ENCODE measurements at regions not wholly inside any gene's neighbourhood (a gene's known extent, or its start where the extent isn't known, plus 50 kb on each side); places are given as distances from the start of the nearest gene placed in this dataset.
"Not testable (repeated sequence)": the region's sequence is repeated elsewhere in the genome, so short reads cannot be mapped to it uniquely, and the experiment has no call there.

DNA sequence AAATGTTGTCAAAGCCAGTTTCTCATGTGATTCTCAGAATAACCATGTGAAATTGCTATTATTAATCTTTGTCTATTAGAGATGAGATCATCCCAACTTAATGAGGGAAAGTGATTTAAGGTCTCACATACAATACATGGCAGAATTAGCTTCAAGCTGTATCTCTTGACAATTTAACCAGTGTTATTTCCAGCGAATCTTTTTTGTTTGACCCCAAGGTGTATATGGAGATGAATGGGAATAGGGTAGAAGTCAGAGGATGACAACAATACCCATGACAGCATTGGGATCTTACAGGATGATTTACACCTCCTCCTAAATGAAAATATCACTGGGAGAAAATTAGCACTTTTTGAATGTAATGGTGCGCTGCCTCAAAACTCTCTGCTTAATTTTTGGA lies 290.8 kb upstream of the LUZP2 start:
- in situ Hi-C loops (cut with HindIII; ENCODE audit: low sequenced_read_pairs) = no loop called here
- TF ChIP-seq, protein P1, sequence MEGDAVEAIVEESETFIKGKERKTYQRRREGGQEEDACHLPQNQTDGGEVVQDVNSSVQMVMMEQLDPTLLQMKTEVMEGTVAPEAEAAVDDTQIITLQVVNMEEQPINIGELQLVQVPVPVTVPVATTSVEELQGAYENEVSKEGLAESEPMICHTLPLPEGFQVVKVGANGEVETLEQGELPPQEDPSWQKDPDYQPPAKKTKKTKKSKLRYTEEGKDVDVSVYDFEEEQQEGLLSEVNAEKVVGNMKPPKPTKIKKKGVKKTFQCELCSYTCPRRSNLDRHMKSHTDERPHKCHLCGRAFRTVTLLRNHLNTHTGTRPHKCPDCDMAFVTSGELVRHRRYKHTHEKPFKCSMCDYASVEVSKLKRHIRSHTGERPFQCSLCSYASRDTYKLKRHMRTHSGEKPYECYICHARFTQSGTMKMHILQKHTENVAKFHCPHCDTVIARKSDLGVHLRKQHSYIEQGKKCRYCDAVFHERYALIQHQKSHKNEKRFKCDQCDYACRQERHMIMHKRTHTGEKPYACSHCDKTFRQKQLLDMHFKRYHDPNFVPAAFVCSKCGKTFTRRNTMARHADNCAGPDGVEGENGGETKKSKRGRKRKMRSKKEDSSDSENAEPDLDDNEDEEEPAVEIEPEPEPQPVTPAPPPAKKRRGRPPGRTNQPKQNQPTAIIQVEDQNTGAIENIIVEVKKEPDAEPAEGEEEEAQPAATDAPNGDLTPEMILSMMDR (IDR thresholded peaks at IDR 0.05; ENCODE audit: low read depth, low read length) = no peak
- DNase-seq (ENCODE audit: low read depth, low spot score) = no peak
- no peak overlapping the region for H3K4me3 ChIP-seq (ENCODE audit: low read depth, low read length)

DNA sequence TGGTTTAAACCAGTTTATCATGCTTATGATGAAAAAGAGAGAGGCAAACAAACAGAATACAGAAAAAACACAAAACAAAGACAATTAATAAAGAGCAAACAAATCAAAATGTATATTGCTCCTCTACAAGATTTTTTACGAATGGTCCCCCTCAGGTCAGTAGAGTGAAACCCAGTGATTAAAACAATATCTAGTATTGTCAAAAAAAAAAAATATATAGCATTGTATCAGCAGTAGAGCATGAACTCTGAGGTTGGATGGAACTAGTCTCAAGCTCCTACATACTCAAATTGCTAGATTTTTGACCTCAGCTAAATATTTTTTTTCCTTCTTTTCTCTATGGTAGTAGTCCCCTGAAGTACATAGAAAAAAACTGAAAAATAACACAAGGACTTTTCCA lies 290.3 kb upstream of the LUZP2 start:
- DNase-seq (ENCODE audit: low read depth, low spot score) = no peak
- H3K4me3 ChIP-seq (ENCODE audit: low read depth, low read length) = no peak overlapping the region
- in situ Hi-C loops (cut with HindIII; ENCODE audit: low sequenced_read_pairs) = no loop called here
- TF ChIP-seq, protein P1 (IDR thresholded peaks at IDR 0.05; ENCODE audit: low read depth, low read length) = no peak

DNA sequence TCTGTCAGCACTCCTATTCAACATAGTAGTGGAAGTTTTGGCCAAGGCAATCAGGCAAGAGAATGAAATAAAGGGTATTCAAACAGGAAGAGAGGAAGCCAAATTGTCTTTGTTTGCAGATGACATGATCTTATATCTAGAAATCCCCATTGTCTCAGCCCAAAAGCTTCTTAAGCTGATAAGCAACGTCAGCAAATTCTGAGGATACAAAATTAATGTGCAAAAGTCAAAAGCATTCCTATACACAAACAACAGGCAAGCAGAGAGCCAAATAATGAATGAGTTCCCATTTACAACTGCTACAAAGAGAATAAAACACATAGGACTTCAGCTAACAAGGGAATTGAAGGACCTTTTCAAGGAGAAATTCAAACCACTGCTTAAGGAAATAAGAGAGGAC lies 280.4 kb upstream of the LUZP2 start:
- in situ Hi-C loops (cut with HindIII; ENCODE audit: low sequenced_read_pairs) = no loop called here
- TF ChIP-seq, protein P1 (IDR thresholded peaks at IDR 0.05; ENCODE audit: low read depth, low read length) = no peak
- no peak overlapping the region for H3K4me3 ChIP-seq (ENCODE audit: low read depth, low read length)
- no peak for DNase-seq (ENCODE audit: low read depth, low spot score)

DNA sequence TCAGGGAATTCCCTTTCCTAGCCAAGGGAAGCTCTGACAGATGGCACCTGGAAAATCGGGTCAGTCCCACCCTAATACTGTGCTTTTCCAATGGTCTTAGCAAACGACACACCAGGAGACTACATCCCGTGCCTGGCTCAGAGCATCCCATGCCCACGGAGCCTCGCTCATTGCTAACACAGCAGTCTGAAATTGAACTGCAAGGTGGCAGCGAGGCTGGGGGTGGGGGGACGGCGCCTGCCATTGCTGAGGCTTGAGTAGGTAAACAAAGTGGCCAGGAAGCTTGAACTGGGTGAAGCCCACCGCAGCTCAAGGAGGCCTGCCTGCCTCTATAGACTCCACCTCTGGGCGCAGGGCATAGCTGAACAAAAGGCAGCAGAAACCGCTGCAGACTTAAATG lies 279.5 kb upstream of the LUZP2 start:
- in situ Hi-C loops (cut with HindIII; ENCODE audit: low sequenced_read_pairs) = not testable (repeated sequence)

DNA sequence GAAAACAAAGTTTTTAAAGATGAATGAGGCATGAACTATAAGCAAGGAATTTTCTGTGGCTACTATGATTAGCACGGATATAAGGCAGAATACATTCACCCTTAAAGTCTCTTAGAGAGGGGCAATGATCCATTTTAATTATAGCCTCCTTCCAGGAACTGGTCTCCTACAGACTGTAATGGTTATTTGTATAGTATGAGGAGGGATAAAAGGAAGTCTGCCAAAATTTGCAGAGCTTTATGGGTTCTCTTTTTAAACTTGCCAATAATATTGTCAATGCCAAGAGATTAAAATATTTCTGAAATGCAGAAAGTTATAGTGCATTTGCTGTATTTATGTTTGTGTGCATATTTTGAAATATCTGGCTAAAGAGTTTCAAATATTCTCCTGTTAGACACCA lies 271.4 kb upstream of the LUZP2 start:
- in situ Hi-C loops (cut with HindIII; ENCODE audit: low sequenced_read_pairs) = no loop called here
- no peak for DNase-seq (ENCODE audit: low read depth, low spot score)
- no peak overlapping the region for H3K4me3 ChIP-seq (ENCODE audit: low read depth, low read length)
- TF ChIP-seq, protein P1 (IDR thresholded peaks at IDR 0.05; ENCODE audit: low read depth, low read length) = no peak

More for the DNA sequence above, 279.5 kb upstream of the LUZP2 start:
- H3K4me3 ChIP-seq (ENCODE audit: low read depth, low read length); DNase-seq (ENCODE audit: low read depth, low spot score): not testable (repeated sequence)

DNA sequence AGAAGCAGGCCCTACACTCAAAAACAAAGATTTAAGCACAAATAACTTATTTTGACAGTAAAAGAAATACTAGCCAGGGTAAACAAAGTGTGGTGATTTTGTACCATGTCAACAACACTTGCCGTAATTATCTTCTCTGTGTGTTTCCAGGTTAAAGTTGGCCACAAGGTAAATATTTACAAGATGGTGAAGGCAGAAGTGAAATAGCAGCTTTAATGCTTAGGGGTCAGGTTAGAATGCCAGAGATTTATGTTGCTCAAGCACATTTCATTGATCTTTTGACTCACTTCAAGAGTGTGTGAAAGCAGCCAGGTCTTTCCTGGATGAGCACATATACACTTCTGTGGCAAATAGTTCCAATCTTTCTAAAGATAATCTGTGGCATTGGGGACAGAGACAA lies 270.2 kb upstream of the LUZP2 start:
- TF ChIP-seq, protein P1 (IDR thresholded peaks at IDR 0.05; ENCODE audit: low read depth, low read length) = no peak
- in situ Hi-C loops (cut with HindIII; ENCODE audit: low sequenced_read_pairs) = no loop called here
- no peak for DNase-seq (ENCODE audit: low read depth, low spot score)
- H3K4me3 ChIP-seq (ENCODE audit: low read depth, low read length) = no peak overlapping the region

DNA sequence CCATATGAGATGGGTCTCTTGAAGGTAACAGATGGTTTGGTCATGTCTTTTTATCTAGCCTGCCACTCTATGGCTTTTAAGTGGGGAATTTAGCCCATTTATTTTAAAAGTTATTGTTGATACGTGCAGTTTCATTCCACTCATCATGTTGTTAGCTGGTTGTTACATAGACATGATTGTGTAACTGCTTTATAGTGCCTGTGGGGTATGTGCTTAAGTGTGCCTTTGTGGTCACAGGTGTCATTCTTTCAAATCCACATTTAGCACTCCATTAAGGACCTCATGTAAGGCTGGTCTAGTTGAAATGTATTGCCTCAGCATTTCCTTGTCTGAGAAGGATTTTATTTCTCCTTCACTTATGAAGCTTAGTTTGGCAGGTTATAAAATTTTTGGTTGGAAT lies 263.8 kb upstream of the LUZP2 start:
- H3K4me3 ChIP-seq (ENCODE audit: low read depth, low read length) = no peak overlapping the region
- TF ChIP-seq, protein P1 (IDR thresholded peaks at IDR 0.05; ENCODE audit: low read depth, low read length) = no peak
- no peak for DNase-seq (ENCODE audit: low read depth, low spot score)
- in situ Hi-C loops (cut with HindIII; ENCODE audit: low sequenced_read_pairs) = no loop called here
